Mesenchymal stem cell (in vitro differentiated cells and primary cell): ENCODE measurements at regions not wholly inside any gene's neighbourhood (a gene's known extent, or its start where the extent isn't known, plus 50 kb on each side); places are given as distances from the start of the nearest gene placed in this dataset.

ENCODE experiments used
- DNase-seq: peaks from one replicate; pipeline ENCODE4 v3.0.0-alpha.2; 2013
- H2AFZ ChIP-seq: one replicate; pipeline ENCODE4 v1.6.1; 2013; ENCODE audit warnings: low read depth, mild to moderate bottlenecking, control low read depth, inconsistent platforms, low read length, moderate library complexity
- H2AK5ac ChIP-seq: 2 replicates; pipeline ENCODE4 v1.6.1; 2013; ENCODE audit warnings: low read length, moderate library complexity, mild to moderate bottlenecking, inconsistent platforms; ENCODE audit not compliant: severe bottlenecking
- H2BK120ac ChIP-seq: one replicate; pipeline ENCODE4 v1.6.1; 2013; ENCODE audit warnings: low read depth, mild to moderate bottlenecking, inconsistent platforms, low read length, moderate library complexity
- H2BK12ac ChIP-seq, 2 experiments: one replicate each; pipeline ENCODE4 v1.6.1; 2013; ENCODE audit warnings: inconsistent platforms in 2 of 2, low read length in 2 of 2, mild to moderate bottlenecking in 2 of 2, moderate library complexity in 2 of 2, control low read depth in 1 of 2
- H2BK15ac ChIP-seq: one replicate; pipeline ENCODE4 v1.6.1; 2013; ENCODE audit warnings: mild to moderate bottlenecking, low read depth, inconsistent platforms; ENCODE audit not compliant: poor library complexity, severe bottlenecking
- H2BK5ac ChIP-seq: 2 replicates; pipeline ENCODE4 v1.6.1; 2013; ENCODE audit warnings: low read depth, mild to moderate bottlenecking, low read length, control low read depth, inconsistent platforms; ENCODE audit not compliant: poor library complexity, severe bottlenecking
- H3K14ac ChIP-seq, 2 experiments: one replicate each; pipeline ENCODE4 v1.6.1; 2013; ENCODE audit warnings: inconsistent platforms in 2 of 2, low read length in 2 of 2, control low read depth in 1 of 2, mild to moderate bottlenecking in 1 of 2, moderate library complexity in 1 of 2
- H3K18ac ChIP-seq, 2 experiments: one replicate each; pipeline ENCODE4 v1.6.1; 2013; ENCODE audit warnings: inconsistent platforms in 2 of 2, low read length in 2 of 2, control low read depth in 1 of 2, low read depth in 1 of 2, mild to moderate bottlenecking in 1 of 2
- H3K23ac ChIP-seq, 2 experiments: one replicate each; pipeline ENCODE4 v1.6.1; 2013; ENCODE audit warnings: inconsistent platforms in 2 of 2, low read length in 2 of 2, mild to moderate bottlenecking in 2 of 2, moderate library complexity in 2 of 2, control low read depth in 1 of 2
- H3K27ac ChIP-seq: 2 replicates; pipeline ENCODE4 v1.5.1; 2013; ENCODE audit warnings: mild to moderate bottlenecking, moderate library complexity, low read length, control low read depth, inconsistent platforms; ENCODE audit not compliant: poor library complexity, severe bottlenecking
- H3K27me3 ChIP-seq, 2 experiments: 2 replicates each; pipeline versions ENCODE4 v1.6.1 to v1.7.0; 2013; ENCODE audit warnings: low read length in 2 of 2, mild to moderate bottlenecking in 2 of 2, moderate library complexity in 2 of 2, control low read depth in 1 of 2, inconsistent platforms in 1 of 2; ENCODE audit not compliant: control insufficient read depth in 1 of 2, insufficient read depth in 1 of 2
- H3K36me3 ChIP-seq, 2 experiments: 2 replicates each; pipeline versions ENCODE4 v1.6.1 to v1.7.0; 2013; ENCODE audit warnings: low read length in 2 of 2, control low read depth in 1 of 2, inconsistent platforms in 1 of 2, low read depth in 1 of 2, mild to moderate bottlenecking in 1 of 2; ENCODE audit not compliant: insufficient read depth in 2 of 2, control insufficient read depth in 1 of 2
- H3K4ac ChIP-seq, 2 experiments: one replicate each; pipeline ENCODE4 v1.6.1; 2013; ENCODE audit warnings: inconsistent platforms in 2 of 2, low read length in 2 of 2, mild to moderate bottlenecking in 2 of 2, moderate library complexity in 2 of 2, control low read depth in 1 of 2, low read depth in 1 of 2
- H3K4me1 ChIP-seq: 2 replicates; pipeline ENCODE4 v1.6.1; 2013; ENCODE audit warnings: low read depth, low read length, control low read depth; ENCODE audit not compliant: control insufficient read depth, insufficient read depth
- H3K4me2 ChIP-seq: 2 replicates; pipeline ENCODE4 v1.6.1; 2013; ENCODE audit warnings: low read length, mild to moderate bottlenecking, inconsistent platforms; ENCODE audit not compliant: poor library complexity, severe bottlenecking
- H3K4me3 ChIP-seq, 2 experiments: 2 replicates each; pipeline versions ENCODE4 v1.5.1 to v1.7.0; 2013; ENCODE audit warnings: low read length in 2 of 2, mild to moderate bottlenecking in 2 of 2, control low read depth in 1 of 2, low read depth in 1 of 2; ENCODE audit not compliant: insufficient read depth in 1 of 2
- H3K79me1 ChIP-seq: replicated peaks from 2 replicates; pipeline ENCODE4 v1.6.1; 2013; ENCODE audit warnings: mild to moderate bottlenecking, control low read depth, low read length, inconsistent platforms; ENCODE audit not compliant: poor library complexity, severe bottlenecking
- H3K9ac ChIP-seq: 2 replicates; pipeline ENCODE4 v1.7.0; 2013; ENCODE audit warnings: mild to moderate bottlenecking, low read length, moderate library complexity
- H3K9me3 ChIP-seq: 2 replicates; pipeline ENCODE4 v1.7.0; 2013; ENCODE audit warnings: mild to moderate bottlenecking, low read length; ENCODE audit not compliant: control insufficient read depth
- H4K8ac ChIP-seq: one replicate; pipeline ENCODE4 v1.6.1; 2013; ENCODE audit warnings: inconsistent platforms, mild to moderate bottlenecking, low read length, moderate library complexity
- H4K91ac ChIP-seq: one replicate; pipeline ENCODE4 v1.6.1; 2013; ENCODE audit warnings: mild to moderate bottlenecking, low read length, inconsistent platforms
- WGBS: methylation state at CpG from one replicate; pipeline ENCODE4 v1.1.7; 2013; ENCODE audit warnings: mixed read lengths; 5-methylcytosine and 5-hydroxymethylcytosine counted together

DNA sequence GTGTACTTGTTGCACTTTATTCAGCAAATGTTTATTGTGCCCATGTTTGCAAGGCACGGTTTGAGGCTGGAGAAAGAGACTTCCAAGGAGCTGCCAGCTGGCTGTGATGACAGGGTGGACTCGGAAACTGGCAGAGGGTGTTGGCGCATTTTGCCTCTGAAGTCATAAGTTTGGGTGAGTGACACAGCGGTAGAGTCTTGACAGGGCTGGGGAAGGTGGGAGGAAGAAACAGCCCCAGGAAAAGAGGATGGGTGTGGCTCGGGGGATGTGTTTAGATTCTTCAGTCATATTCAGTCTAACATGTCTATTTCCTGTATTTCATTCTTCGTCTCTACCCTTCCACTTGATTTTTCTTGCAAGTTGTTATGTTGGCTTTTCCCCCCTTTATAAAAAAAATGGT is 77.0 kb upstream of the STOX2 start:
- Histone ChIP-seq H3K4me1 (peaks cover 1% of the 10 kb centered on the region), H3K4me2 (no peak overlapping the region), H3K14ac (no peak overlapping the region), H2BK120ac (no peak overlapping the region), H2AK5ac (no peak overlapping the region), H3K79me1 (no peaks in the 10 kb centered on the region), H3K36me3 (no peaks in the 10 kb centered on the region), H3K4ac (no peak overlapping the region), H2BK12ac (no peak overlapping the region), H2BK15ac (no peak overlapping the region), H3K9ac (no peak overlapping the region), H3K27me3 (no peaks in the 10 kb centered on the region), H4K8ac (no peak overlapping the region), H3K18ac (no peak overlapping the region), H3K9me3 (no peaks in the 10 kb centered on the region), H2AFZ (no peak overlapping the region), H2BK5ac (no peak overlapping the region), H3K23ac (no peak overlapping the region), H4K91ac (no peak overlapping the region), H3K27ac (no peak overlapping the region), H3K4me3 (no peak overlapping the region)
- DNase-seq: no peak
- WGBS: 86% methylated on average over 4 of the region's 6 CpGs

DNA sequence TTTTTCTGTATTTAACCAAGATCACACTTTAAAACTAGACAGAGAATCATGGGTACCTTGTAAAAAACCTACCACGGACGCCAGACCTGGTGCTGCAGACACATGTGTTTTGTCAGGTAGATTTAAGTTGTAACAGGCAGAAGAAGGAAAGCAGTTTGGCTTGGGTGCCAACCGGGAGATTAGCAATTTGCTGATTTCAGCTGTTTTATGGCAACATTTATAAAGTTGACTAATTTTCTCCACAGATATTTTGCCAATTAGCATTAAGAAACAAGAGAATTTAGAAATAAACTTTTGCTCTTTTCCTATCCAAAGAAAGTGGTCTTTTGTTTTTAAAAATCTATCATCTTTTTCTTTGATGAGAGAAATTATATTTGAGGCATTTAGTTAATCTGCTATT is 76.3 kb upstream of the STOX2 start:
- Histone ChIP-seq H2BK5ac (no peak overlapping the region), H2BK12ac (no peak overlapping the region), H3K36me3 (no peaks in the 10 kb centered on the region), H2AFZ (no peak overlapping the region), H3K23ac (no peak overlapping the region), H3K18ac (no peak overlapping the region), H3K14ac (no peak overlapping the region), H2BK120ac (no peak overlapping the region), H2BK15ac (no peak overlapping the region), H3K27ac (no peak overlapping the region), H3K9ac (no peak overlapping the region), H3K4me1 (no peaks in the 10 kb centered on the region), H4K91ac (no peak overlapping the region), H3K79me1 (no peaks in the 10 kb centered on the region), H3K27me3 (no peaks in the 10 kb centered on the region), H2AK5ac (no peak overlapping the region), H3K4ac (no peak overlapping the region), H4K8ac (no peak overlapping the region), H3K4me3 (no peak overlapping the region), H3K4me2 (no peak overlapping the region), H3K9me3 (no peaks in the 10 kb centered on the region)
- 75% methylated on average over 2 of the region's 3 CpGs for WGBS
- DNase-seq: no peak

DNA sequence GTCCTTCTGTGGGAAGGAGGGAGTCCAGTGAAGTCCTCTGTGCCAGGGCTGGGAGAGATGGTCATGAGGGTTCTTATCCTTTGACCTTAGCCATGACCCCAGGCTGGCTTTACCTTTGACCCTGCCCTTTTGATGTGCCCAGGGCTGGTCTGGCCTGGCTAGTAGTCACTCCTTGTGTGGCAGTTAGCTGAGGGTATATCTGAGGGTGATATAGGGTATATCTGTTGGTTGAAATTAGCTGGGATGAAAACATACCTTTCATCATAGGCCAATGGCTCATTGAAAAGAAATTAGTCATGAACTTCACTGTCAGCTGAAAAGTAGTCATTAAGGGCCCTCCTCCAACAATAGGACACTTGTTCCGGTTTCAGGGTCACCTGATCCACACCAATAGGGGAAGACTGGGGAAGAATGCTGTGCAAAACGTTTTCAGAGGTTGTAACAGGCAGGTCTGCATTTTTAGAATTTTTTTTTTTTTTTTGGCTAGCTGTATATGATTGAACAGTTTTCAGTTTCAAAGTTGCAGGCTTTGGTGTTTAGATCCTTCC is 74.6 kb upstream of the STOX2 start:
- H3K4me1 ChIP-seq: no peaks in the 10 kb centered on the region
- no peak overlapping the region for H3K18ac ChIP-seq
- no peak overlapping the region for H3K9ac ChIP-seq
- no peak overlapping the region for H3K14ac ChIP-seq
- no peaks in the 10 kb centered on the region for H3K79me1 ChIP-seq
- no peak overlapping the region for H2BK5ac ChIP-seq
- no peak overlapping the region for H3K4me2 ChIP-seq
- peaks cover 0 to 7% of the 10 kb centered on the region in 2 experiments for H3K27me3 ChIP-seq
- no peak overlapping the region for H3K4me3 ChIP-seq
- H3K9me3 ChIP-seq: no peaks in the 10 kb centered on the region
- H2AFZ ChIP-seq: no peak overlapping the region
- no peak for DNase-seq
- no peak overlapping the region for H4K8ac ChIP-seq
- H2AK5ac ChIP-seq: no peak overlapping the region
- no peak overlapping the region for H2BK15ac ChIP-seq
- H3K27ac ChIP-seq: no peak overlapping the region
- no peak overlapping the region for H3K4ac ChIP-seq
- H3K36me3 ChIP-seq: no peaks in the 10 kb centered on the region
- WGBS: 52% methylated on average over 2 of the region's 2 CpGs
- H2BK120ac ChIP-seq: no peak overlapping the region
- H4K91ac ChIP-seq: no peak overlapping the region
- no peak overlapping the region for H2BK12ac ChIP-seq
- no peak overlapping the region for H3K23ac ChIP-seq

DNA sequence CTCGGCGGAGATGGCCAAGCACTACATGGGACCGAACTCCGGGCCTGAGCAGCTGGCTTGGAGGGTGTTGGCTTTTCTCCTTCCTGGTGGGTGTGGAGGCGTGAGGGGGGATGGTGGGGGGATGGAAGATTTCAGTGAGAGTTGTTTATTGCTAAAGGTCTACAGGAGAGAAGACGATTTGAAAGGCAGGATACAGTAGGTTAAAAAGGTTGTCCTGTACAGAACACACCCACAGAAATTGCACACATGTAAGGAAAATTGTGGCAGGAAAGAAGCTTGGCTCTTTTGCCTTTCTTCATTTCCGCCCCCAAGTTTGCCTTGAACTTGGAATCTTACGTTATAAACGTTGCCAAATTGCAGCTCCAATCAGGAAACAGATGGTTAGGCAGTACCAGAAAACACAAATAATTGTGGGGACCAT is 74.1 kb upstream of the STOX2 start:
- no peak for DNase-seq
- H2BK12ac ChIP-seq: no peak overlapping the region
- 85% methylated on average over 8 of the region's 9 CpGs for WGBS
- no peak overlapping the region for H3K9ac ChIP-seq
- H3K4me1 ChIP-seq: no peaks in the 10 kb centered on the region
- no peak overlapping the region for H4K91ac ChIP-seq
- no peak overlapping the region for H4K8ac ChIP-seq
- H2AK5ac ChIP-seq: no peak overlapping the region
- no peak overlapping the region for H2AFZ ChIP-seq
- no peak overlapping the region for H3K23ac ChIP-seq
- no peak overlapping the region for H3K18ac ChIP-seq
- peaks cover 0 to 8% of the 10 kb centered on the region in 2 experiments for H3K27me3 ChIP-seq
- H2BK15ac ChIP-seq: no peak overlapping the region
- no peak overlapping the region for H2BK5ac ChIP-seq
- no peak overlapping the region for H3K27ac ChIP-seq
- no peak overlapping the region for H3K4ac ChIP-seq
- no peak overlapping the region for H3K14ac ChIP-seq
- H3K36me3 ChIP-seq: no peaks in the 10 kb centered on the region
- H3K4me3 ChIP-seq: no peak overlapping the region
- no peaks in the 10 kb centered on the region for H3K79me1 ChIP-seq
- H2BK120ac ChIP-seq: no peak overlapping the region
- H3K9me3 ChIP-seq: no peaks in the 10 kb centered on the region
- no peak overlapping the region for H3K4me2 ChIP-seq
